Left colon (tissue), 2 donors: ENCODE measurements at regions not wholly inside any gene's neighbourhood (a gene's known extent, or its start where the extent isn't known, plus 50 kb on each side); places are given as distances from the start of the nearest gene placed in this dataset.
"Not testable (repeated sequence)": the region's sequence is repeated elsewhere in the genome, so short reads cannot be mapped to it uniquely, and the experiment has no call there.

Experiments used
- ATAC-seq: fragments of 200-7000 bp; cut with Tn5 transposase; one replicate; pipeline ENCODE4 v1.9.1; 2020; ENCODE audit warnings: mild to moderate bottlenecking, moderate library complexity
- DNase-seq, 2 donors: peaks; one replicate each; pipeline ENCODE4 v3.0.0-alpha.2; 2020
- intact Hi-C, 2 donors: fragments of 100-400 bp; cut with DNase I in 1 of 2; cut with micrococcal nuclease in 1 of 2; formaldehyde crosslinking; loops; one replicate each; pipeline versions ENCODE4 v1.11.2 to v1.14.0; 2022; cut with DNase I, micrococcal nuclease
- donor health status: DM: no; HTN: no; CAD: no.
- donor health status: DM: yes; HTN: yes; CAD: no.

DNA sequence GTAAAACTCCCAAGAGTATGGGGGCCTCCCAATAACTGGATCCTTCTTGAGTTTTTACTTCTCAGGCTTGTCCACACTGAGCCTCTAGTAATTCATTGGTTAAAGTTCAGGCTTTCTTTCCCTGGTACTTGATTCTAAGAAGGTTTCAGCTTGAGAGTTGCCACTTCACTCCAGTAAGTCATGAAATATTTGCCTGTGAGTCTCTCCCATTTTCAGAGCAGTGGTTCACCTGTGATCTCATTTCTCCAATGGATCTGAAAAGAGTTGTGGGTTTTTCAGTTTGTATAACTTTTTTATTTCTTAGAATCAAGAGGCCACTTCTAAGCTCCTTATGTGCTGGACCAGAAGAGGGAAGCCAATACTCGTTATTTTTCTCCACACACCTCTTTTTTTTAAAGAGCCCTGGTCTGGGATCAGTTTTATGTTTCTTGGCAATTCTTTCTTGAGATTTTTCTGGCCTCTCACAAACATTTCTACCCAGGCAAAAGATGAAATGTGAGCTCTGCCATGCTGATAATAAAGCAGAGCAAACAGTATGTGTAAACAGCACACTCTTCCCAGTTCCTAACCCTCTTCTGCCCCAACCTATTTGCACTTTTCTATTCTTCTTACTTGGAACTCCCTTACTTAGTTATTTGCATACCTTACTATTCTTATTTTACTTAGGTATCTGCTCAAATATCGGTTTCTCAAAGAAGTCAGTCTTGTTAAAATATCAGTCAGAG lies 983.4 kb downstream of the CCSER2 start:
- intact Hi-C loops = no loop called here
- ATAC-seq (no peak), DNase-seq (no peak)

GRCh38 chr10:85315657-85316056 lies 987.3 kb downstream of the CCSER2 start:
- ATAC-seq (no peak), DNase-seq (no peak)
- intact Hi-C loops = no loop called here

DNA sequence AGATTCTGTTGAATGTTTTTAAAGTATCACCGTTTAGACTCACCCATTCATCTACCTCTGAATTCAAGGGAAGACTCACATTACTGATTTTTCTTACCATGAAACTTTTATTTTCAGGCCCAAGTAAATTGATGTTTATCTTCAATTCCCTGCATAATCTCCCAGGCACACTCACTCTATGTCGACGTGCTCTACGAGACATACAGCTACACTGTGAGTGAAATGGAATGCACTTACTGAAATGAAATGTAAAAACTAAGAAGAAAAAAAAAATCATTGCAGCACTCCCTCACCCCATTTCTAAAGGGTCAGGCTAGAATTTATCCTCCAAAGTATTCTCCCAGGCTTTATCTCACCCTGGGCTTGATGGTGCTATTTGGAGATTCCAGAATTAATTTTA lies 987.9 kb downstream of the CCSER2 start:
- DNase-seq = no peak
- ATAC-seq = no peak
- intact Hi-C loops = no loop called here

GRCh38 chr10:85317827-85318226 lies 989.4 kb downstream of the CCSER2 start:
- intact Hi-C loops = no loop called here
- DNase-seq (no peak), ATAC-seq (no peak)

DNA sequence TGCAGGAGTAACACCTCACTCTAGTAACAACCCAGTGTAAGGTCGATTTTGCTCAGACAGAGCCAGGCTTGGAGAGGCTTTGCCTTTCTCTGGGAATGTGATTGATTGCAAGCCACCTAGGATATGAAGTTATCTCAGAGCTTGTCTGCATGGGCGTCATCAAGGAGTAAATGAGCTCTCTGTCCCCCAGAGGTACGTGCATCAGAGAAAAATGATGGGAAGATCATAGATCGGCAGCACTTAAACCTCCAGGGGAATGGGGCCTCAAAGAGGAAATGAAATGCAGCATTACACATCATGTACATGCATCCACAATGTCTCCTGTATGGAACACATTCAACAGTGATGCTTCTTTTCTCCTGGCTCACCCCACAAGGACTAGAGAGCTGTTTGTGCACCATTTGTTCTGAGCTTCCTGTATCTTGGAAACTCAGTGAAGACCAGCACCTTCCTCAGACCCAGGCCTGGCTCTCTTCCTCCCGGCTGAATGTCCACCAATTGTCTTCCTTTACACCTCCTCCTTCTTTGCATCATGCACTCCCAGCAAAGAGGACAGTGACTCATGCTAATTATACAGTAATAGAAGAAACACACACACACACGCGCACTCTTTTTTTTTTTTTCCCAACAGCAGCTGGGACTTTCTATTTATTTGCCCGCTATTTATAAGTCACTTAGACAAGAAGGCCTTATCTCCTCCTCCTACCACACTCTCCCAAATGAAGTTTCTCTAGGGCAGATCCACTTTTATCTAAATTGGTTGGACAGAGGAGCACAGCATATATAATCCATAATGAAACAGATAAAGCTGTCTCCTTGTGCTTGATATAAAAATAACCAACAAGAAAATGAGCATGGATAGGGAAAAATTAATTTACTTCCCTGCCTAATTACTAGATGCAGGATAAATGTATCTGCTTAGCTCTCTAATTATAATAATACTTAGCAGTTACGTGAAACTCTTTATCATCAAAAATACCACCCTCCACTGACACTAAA lies 990.7 kb downstream of the CCSER2 start:
- ATAC-seq = no peak
- intact Hi-C loops = no loop called here
- DNase-seq = no peak

- ATAC-seq = no peak
- intact Hi-C loops = no loop called here
Measured at GRCh38 chr10:85319826-85320225, 991.4 kb downstream of the CCSER2 start.

DNA sequence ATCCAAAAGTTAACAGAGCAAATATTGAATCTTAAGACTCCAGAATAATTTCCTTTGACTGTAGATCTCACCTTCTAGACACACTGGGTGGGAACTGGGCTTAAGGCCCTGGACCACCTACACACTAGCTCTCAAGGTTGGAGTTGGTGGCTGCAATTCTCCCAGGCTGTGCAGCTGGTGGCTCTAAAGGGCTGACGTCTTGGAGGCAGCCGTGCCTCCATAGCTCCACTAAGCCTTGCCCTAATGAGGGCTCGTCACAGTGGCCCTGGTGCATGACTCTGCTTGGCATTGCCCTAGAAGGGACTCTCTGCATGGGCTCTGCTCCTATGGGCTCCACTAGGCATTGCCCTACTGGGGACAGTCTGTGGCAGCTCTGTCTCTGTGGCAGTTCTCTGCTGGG lies 1005.2 kb downstream of the CCSER2 start:
- ATAC-seq = no peak
- intact Hi-C loops = no loop called here
- no peak for DNase-seq

More at GRCh38 chr10:85319826-85320225, 991.4 kb downstream of the CCSER2 start:
- no peak for DNase-seq

DNA sequence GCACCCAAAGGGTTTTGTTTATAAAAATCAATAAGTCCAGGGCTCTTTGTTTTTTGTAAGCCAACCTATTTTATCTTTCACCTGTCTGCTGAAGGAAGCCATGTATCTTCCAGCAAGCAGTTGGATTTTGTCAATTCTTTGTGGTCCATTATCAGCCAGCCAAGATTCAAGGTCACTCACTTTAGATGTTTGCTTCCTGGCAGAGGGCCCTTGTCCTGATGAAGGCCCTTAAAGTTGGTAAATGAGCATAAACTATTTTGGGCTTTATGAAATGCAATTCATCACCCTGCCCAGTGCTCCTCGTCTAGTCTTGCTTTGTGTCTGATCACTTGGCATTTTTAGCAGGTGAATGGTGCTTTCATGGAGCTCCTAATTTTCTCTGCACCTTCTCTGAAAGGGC lies 1004.2 kb downstream of the GRID1 start:
- DNase-seq (no peak), ATAC-seq (no peak)
- intact Hi-C loops = no loop called here

- intact Hi-C loops = no loop called here
- DNase-seq = no peak
- no peak for ATAC-seq
Measured at GRCh38 chr10:85377029-85377806, 989.4 kb downstream of the GRID1 start.

GRCh38 chr10:85379338-85379737 lies 987.3 kb downstream of the GRID1 start:
- intact Hi-C loops = no loop called here

DNA sequence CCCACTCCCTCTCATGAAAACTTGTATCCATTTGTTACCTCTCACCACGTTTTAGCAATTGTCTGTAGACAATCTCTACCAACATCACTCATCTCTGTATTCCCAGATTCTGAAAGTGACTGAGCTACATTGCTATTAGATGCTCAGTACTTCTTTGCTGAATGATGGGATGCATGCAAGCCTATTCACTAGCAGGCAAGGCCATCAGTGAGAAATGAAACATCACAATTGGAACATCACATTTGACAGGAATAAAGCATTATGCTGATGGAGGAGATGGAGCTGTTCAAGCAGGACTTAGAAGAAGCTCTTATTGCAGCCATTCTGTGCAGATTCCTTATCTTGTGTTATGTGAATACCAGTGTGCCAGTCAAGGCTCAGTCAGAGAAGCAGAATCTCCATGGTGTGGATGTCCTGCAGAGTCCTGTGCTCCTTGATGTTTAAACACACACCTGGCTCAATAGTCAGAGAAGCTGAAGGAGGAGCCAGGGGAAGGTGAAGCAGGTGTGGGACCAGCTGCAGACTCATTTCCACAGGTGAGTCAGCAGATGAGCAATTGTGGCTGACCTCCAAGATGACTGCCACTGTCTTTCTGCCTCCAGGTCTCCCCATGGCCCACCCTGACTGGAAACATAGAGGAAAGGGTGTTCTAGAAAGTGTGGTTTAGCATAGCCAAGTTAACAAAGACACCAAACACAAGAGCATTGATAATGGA lies 965.5 kb downstream of the GRID1 start:
- no peak for DNase-seq
- intact Hi-C loops = no loop called here
- no peak for ATAC-seq

More at GRCh38 chr10:85379338-85379737, 987.3 kb downstream of the GRID1 start:
- no peak for ATAC-seq
- no peak for DNase-seq

- ATAC-seq (no peak), DNase-seq (no peak)
- intact Hi-C loops = no loop called here
Measured at GRCh38 chr10:85402541-85402940, 964.1 kb downstream of the GRID1 start.

GRCh38 chr10:85407088-85407487 lies 959.5 kb downstream of the GRID1 start:
- no peak for ATAC-seq
- intact Hi-C loops = no loop called here
- DNase-seq = no peak

DNA sequence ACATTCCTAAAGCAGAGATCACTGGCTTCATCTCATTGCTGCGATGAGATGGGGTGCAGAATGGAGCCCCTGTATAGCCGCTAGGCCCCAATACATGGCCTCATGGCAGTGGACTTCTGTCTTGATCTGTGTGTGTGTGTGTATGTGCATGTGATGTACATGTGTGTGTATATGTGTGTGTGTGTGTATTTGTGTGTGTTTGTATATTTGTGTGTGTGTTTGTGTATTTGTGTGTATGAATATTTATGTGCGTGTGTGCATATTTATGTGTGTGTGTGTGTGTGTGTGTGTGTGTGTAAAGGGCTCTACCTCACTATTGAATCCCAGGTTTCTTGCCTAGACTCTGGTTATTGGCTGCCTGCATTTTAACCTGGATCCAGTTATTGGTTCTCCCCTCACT lies 958.2 kb downstream of the GRID1 start:
- ATAC-seq = no peak
- intact Hi-C loops = no loop called here
- no peak for DNase-seq

DNA sequence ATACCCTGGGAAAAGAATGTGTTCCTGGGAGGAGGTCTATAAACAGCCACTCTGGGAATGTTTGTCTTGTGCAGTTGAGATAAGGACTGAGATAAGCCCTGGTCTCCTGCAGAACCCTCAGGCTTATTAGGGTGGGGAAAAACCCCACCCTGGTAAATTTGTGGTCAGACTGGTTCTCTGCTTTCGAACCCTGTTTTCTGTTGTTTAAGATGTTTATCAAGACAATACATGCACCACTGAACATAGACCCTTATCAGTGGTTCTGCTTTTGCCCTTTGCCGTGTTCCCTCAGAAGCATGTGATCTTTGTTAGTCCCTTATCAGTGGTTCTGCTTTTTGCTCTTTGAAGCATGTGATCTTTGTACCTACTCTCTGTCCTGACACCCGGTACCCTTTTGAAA lies 956.0 kb downstream of the GRID1 start:
- DNase-seq, intact Hi-C loops, ATAC-seq: not testable (repeated sequence)

DNA sequence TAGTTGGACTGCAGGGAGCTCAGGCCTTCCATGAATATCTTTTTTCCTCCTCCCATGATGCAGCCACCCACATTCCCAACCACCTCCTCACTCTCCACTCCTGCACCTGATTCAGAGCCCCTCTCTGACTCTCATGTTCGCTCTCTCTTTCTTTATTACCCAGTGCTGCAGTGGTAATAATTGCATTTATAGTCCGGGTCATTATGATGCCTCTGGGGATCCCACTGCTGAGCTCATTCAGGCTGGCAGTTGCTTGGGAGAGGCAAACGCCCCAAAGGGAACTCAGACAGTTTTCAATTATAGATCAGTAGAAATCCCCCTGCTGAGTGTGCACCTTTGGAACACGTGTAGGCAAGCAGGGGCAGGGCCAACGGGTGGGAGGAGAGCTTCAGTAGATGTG lies 953.0 kb downstream of the GRID1 start:
- DNase-seq (no peak), ATAC-seq (no peak)
- intact Hi-C loops = no loop called here

DNA sequence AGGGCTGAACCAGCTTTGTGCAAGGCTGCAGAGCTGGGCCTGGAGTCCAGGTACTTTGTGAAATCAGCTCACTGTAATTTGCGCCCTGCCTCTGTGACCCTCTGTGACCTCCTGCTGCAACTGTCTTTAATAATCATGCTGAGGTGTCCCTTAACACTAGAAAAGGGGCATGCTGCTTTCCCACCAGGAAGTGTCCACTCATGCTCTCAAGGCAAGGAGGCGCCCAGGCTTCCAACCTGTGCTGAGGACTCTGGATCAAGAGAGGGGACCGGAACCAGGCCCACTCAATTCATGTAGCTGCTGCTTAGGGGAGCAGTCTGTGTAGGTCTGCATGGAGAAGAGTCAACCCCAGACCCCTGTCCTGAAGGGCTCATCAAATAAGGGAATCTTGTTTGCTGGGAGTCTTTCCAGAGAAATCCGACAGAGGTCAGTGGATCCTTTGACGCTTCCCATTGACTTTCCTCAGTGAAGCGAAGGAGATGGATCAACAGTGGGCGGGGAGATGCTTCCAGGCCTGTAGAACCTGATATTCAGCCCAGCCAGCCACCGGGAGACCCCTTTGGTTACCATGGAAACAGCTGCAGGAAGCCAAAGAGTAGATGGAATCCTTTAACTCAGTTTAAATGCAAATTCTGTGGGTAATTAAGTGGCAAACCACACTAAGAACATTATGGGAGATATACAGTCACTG lies 945.9 kb downstream of the GRID1 start:
- ATAC-seq = no peak
- DNase-seq = no peak
- intact Hi-C loops = no loop called here

GRCh38 chr10:85421421-85421820 lies 945.2 kb downstream of the GRID1 start:
- intact Hi-C loops = no loop called here
- DNase-seq (no peak), ATAC-seq (no peak)
